HG02884 (cell line): ENCODE measurements at regions not wholly inside any gene's neighbourhood (a gene's known extent, or its start where the extent isn't known, plus 50 kb on each side); places are given as distances from the start of the nearest gene placed in this dataset.
"Not testable (repeated sequence)": the region's sequence is repeated elsewhere in the genome, so short reads cannot be mapped to it uniquely, and the experiment has no call there.

ENCODE experiments used
- ATAC-seq: cut with Tn5 transposase; IDR thresholded peaks from one replicate; pipeline ENCODE4 v1.9.1; 2021; ENCODE audit warnings: mild to moderate bottlenecking, moderate library complexity; ENCODE audit not compliant: unreplicated experiment

GRCh38 chr21:16454399-16454798 is 724.6 kb downstream of the USP25 start:
- ATAC-seq: no peak

- ATAC-seq: no peak
Measured at GRCh38 chr21:16455526-16455925, 725.7 kb downstream of the USP25 start.

GRCh38 chr21:16455978-16456377 is 726.2 kb downstream of the USP25 start:
- no peak for ATAC-seq

- ATAC-seq: no peak
Measured at GRCh38 chr21:16457498-16457897, 727.7 kb downstream of the USP25 start.

GRCh38 chr21:16460936-16461335 is 731.2 kb downstream of the USP25 start:
- ATAC-seq: no peak

GRCh38 chr21:16464211-16464889 is 734.6 kb downstream of the USP25 start:
- not testable (repeated sequence) for ATAC-seq

GRCh38 chr21:16468184-16468583 is 738.4 kb downstream of the USP25 start:
- no peak for ATAC-seq

GRCh38 chr21:16473988-16474387 is 744.2 kb downstream of the USP25 start:
- no peak for ATAC-seq

- no peak for ATAC-seq
Measured at GRCh38 chr21:16476056-16476825, 746.5 kb downstream of the USP25 start.

- no peak for ATAC-seq
Measured at GRCh38 chr21:16488042-16488441, 758.3 kb downstream of the USP25 start.

GRCh38 chr21:16492356-16492755 is 762.6 kb downstream of the USP25 start:
- ATAC-seq: no peak

- no peak for ATAC-seq
Measured at GRCh38 chr21:16492892-16493291, 763.1 kb downstream of the USP25 start.

GRCh38 chr21:16496609-16497008 is 766.8 kb downstream of the USP25 start:
- no peak for ATAC-seq

GRCh38 chr21:16500271-16500670 is 770.5 kb downstream of the USP25 start:
- ATAC-seq: no peak

- no peak for ATAC-seq
Measured at GRCh38 chr21:16502273-16502672, 772.5 kb downstream of the USP25 start.

GRCh38 chr21:16502897-16503296 is 773.1 kb downstream of the USP25 start:
- ATAC-seq: no peak

- no peak for ATAC-seq
Measured at GRCh38 chr21:16504281-16504680, 774.5 kb downstream of the USP25 start.

GRCh38 chr21:16504766-16505165 is 775.0 kb downstream of the USP25 start:
- no peak for ATAC-seq

- ATAC-seq: no peak
Measured at GRCh38 chr21:16509476-16509875, 779.7 kb downstream of the USP25 start.

GRCh38 chr21:16514316-16514715 is 784.5 kb downstream of the USP25 start:
- no peak for ATAC-seq

- no peak for ATAC-seq
Measured at GRCh38 chr21:16517383-16517782, 787.6 kb downstream of the USP25 start.

GRCh38 chr21:16519036-16519435 is 789.3 kb downstream of the USP25 start:
- no peak for ATAC-seq
